Activated T-cell treated with anti-CD3 and anti-CD28 coated beads, Interleukin-2, amount 50 U/mL, for 1 hour (primary cell): ENCODE measurements at regions not wholly inside any gene's neighbourhood (a gene's known extent, or its start where the extent isn't known, plus 50 kb on each side); places are given as distances from the start of the nearest gene placed in this dataset.

Experiments
- DNase-seq: peaks from one replicate; pipeline ENCODE4 v3.0.0-alpha.2; 2020

GRCh38 chr15:91694131-91694830 lies 159.2 kb upstream of the SLCO3A1 start:
- no peak for DNase-seq

GRCh38 chr15:91694831-91695210 lies 158.7 kb upstream of the SLCO3A1 start:
- no peak for DNase-seq

- no peak for DNase-seq
These were observed 157.7 kb upstream of the SLCO3A1 start for GRCh38 chr15:91695799-91696198.

GRCh38 chr15:91696981-91697380 lies 156.5 kb upstream of the SLCO3A1 start:
- no peak for DNase-seq

- no peak for DNase-seq
These were observed 155.3 kb upstream of the SLCO3A1 start for GRCh38 chr15:91698241-91698640.

- DNase-seq: no peak
These were observed 153.8 kb upstream of the SLCO3A1 start for GRCh38 chr15:91699741-91700140.

GRCh38 chr15:91703274-91703673 lies 150.2 kb upstream of the SLCO3A1 start:
- no peak for DNase-seq

GRCh38 chr15:91704343-91704742 lies 149.2 kb upstream of the SLCO3A1 start:
- no peak for DNase-seq

GRCh38 chr15:91706322-91707032 lies 147.0 kb upstream of the SLCO3A1 start:
- DNase-seq: peak; percentile 68

- no peak for DNase-seq
These were observed 143.3 kb upstream of the SLCO3A1 start for GRCh38 chr15:91710080-91710698.

- DNase-seq: no peak
These were observed 142.0 kb upstream of the SLCO3A1 start for GRCh38 chr15:91711384-91712033.

GRCh38 chr15:91712286-91712685 lies 141.2 kb upstream of the SLCO3A1 start:
- no peak for DNase-seq

GRCh38 chr15:91716536-91716935 lies 137.0 kb upstream of the SLCO3A1 start:
- DNase-seq: no peak

GRCh38 chr15:91717811-91718210 lies 135.7 kb upstream of the SLCO3A1 start:
- no peak for DNase-seq

- no peak for DNase-seq
These were observed 129.5 kb upstream of the SLCO3A1 start for GRCh38 chr15:91723959-91724358.

- no peak for DNase-seq
These were observed 119.8 kb upstream of the SLCO3A1 start for GRCh38 chr15:91733661-91734060.

GRCh38 chr15:91737151-91737818 lies 116.2 kb upstream of the SLCO3A1 start:
- DNase-seq: no peak

GRCh38 chr15:91741986-91742385 lies 111.5 kb upstream of the SLCO3A1 start:
- DNase-seq: no peak

- no peak for DNase-seq
These were observed 101.9 kb upstream of the SLCO3A1 start for GRCh38 chr15:91751611-91752010.

- DNase-seq: no peak
These were observed 101.3 kb upstream of the SLCO3A1 start for GRCh38 chr15:91752081-91752785.

- no peak for DNase-seq
These were observed 93.9 kb upstream of the SLCO3A1 start for GRCh38 chr15:91759560-91759959.

GRCh38 chr15:91765660-91766059 lies 87.8 kb upstream of the SLCO3A1 start:
- DNase-seq: no peak
